Activated naive CD4-positive, alpha-beta T cell (primary cell): ENCODE measurements at regions not wholly inside any gene's neighbourhood (a gene's known extent, or its start where the extent isn't known, plus 50 kb on each side); places are given as distances from the start of the nearest gene placed in this dataset.
"Not testable (repeated sequence)": the region's sequence is repeated elsewhere in the genome, so short reads cannot be mapped to it uniquely, and the experiment has no call there.

Experiments used
- DNase-seq, 4 experiments: peaks; one replicate each; lab custom pipeline; 2025; lab: John Stamatoyannopoulos, UW

DNA sequence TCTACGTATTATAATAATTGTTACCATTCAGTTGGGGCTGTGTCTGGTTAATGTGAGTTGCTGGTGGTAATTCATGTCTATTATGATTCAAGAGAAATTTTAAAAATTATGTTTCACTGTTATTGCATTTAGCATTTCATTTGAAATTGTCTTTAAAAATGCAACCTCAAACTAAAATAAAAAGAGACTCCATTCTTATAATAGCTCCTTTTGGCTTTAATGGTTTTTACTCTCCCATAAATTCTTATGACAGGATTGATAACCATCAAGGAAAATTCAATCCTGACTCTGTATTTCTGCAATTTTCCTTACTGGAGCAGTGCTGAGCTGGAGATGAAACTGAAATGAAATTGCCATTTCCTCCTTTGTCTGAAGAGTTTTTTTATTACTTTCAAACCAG, 262.7 kb downstream of the REEP3 start:
- no peak for DNase-seq

DNA sequence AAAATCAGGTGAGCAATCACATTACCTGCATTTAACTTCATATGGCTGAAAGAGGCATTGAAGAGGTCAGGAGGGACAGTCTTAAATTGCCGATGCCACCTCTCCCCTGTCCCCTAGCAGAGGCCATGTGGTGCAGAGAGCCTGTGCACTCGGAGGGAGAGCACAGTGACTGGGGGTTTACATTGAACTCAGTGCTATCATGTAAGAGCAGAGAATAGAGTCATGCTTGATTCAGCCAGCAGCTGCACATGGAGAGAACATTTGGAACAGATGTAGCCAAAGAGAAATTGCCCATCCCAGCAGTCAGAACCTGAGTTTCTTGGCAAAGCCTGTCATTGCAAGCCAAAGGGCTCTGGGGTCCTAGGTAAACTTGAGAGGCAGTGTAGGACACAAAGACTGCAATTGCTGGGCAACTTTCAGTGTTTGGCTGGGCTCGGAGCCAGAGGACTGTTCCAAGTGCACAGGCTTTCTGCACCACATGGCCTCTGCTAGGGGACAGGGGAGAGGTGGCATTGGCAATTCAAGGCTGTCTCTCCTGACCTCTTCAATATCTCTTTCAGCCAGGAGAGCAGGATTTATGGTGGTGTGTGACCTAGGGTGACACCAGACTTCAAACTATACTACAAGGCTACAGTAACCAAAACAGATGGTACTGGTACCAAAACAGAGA, 267.1 kb downstream of the REEP3 start:
- DNase-seq = no peak

DNA sequence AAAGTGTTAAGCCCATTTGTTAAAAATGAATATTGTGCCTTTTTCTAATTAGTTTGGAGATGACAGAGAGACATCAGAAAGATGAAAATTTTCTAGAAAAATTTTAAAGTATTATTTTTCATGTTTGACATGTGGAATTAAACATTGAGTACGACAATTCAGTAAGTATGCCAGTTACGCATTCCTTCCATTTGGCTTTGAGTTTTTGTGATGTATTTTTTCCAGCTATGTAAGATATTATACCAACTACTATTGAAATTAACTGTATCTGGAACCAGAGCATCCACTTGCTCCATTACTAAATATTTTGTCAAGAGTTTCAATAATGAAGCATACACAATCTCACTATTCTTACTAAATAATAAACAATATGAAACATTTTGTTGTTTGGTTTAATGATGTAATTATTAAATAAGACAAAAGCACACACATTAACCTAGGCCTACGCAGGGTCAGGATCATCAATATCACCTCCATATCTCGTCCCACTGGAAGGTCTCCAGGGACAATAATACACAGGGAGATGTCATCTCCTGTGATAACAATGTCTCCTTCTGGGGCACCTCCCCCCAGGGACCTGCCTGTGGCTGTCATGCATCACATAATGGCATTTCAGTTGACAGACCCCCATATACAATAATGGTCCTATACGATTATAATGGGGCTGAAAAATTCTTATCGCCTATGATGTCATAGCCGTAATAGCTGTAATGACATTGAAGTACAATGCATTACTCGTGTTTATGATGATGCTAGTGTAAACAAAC, 274.1 kb downstream of the REEP3 start:
- DNase-seq = no peak

DNA sequence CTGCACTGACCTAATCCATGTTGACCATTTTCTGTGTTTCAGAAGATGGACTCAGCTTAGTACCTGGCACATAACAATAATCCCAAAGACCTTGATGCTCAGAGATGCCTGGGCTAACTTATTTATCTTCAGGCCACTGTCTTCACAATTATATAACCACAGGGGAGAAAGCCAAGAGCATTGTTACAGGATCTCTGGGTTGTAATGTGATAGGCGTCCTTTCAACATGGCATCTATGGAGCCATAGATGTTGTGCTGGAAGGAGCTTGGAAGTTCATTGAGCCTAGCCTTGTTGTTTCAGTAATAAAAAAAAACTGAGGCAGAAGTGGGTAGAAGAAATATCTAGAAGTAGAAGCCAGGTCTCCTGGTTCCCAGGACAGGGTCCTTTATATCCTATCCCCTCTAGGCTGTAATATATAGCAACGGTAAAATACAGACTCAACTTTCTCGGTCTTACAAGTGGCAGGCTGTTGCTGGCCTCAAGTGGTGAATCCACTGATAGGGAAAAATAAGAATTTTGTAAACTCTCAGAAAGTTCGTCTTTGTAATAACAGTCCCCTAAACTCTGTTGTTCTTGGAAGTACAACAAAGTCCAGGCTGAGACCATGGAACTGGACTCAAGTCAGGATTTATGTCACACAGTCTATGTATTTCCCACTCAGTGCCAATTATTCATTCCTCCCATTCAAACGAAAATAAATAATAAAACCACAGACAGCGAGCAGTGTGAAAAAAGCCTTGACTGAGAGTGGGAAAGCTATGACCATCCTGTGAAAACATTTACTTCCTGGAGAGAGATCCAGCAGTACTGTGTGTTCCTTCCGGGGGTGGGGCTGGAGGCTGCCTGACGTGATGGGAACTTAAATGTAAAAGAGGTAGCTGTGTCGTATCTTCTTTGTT, 277.6 kb downstream of the REEP3 start:
- no peak for DNase-seq

DNA sequence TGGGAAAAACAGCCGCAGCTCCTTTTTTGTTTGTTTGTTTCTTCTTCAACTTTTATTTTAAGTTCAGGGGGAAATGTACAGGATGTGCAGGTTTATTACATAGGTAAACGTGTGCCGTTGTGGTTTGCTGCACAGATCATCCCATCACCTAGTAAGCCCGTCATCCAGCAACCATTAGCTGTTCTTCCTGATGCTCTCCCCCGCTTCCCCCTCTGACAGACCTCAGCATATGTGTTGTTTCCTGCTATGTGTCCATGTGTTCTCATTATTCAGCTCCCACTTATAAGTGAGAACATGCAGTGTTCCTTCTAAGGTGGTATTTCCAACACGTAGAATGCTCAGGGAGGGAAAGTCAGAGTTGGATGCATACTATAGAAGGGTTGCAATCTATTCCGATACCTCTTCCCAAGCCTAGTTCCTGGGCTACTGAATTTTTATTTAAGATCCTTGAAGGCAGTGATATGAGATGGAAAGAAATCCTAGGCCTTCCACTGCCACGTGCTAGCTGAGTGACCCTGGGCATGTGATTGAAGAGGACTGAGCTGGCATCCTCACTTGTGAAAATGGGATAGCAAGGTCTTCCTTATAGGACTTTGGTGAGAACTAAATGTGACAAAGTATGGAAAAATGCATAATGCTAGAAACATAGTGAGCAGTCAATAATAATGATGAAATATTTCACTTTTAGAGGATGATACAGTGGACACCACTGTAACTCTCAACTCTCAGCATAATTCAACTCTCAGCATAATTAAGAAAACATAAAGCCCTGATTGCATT, 278.5 kb downstream of the REEP3 start:
- no peak for DNase-seq

DNA sequence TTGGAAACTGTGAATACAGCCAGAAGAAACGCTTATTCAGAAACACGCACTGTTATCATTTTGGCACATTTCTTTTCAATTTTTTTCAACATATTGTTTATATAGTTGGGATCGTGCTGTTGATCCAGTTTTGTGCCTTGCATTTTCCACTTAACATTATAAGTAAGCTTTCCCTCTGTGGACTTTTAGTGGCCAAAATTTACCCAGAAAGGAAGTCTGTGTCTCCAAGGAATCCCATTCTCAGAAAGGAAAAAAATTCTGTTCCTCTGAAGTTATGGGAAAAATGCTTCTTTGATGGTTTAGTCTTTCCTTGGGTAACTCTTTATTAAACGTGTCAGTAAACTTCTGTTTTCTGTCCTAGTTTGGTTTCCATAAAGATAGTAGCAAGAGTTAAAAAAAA, 280.0 kb downstream of the REEP3 start:
- DNase-seq = no peak

DNA sequence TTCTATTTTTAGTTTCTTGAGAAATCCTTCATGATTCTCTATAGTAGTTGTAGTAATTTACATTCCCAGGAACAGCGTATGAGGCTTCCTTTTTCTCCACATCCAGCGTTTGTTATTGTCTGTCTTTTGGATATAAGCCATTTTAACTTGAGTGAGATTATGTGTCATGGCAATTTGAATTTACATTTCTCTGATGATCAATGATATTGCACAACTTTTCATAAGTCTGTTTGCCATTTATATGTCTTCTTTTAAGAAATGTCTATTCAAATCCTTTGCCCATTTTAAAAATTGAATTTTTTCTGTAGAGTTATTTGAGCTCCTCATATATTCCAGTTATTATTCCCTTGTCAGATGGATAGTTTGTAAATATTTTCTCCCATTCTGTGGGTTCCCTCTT, 285.1 kb downstream of the REEP3 start:
- no peak for DNase-seq

DNA sequence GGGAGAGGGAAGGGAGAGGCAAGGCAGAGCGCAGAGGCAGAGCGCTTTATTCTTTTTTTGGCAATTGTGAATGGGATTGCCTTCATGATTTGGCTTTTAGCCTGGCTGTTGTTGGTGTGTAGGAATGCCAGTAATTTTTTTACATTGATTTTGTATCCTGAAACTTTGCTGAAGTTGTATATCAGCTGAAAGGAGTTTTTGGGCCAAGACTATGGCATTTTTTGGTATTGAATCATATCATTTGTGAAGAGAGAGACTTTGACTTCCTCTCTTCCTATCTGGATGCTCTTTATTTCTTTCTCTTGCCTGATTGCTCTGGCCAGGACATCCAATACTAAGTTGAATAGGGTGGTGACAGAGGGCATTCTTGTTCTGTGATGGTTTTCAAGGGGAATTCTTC, 291.3 kb downstream of the REEP3 start:
- no peak for DNase-seq

DNA sequence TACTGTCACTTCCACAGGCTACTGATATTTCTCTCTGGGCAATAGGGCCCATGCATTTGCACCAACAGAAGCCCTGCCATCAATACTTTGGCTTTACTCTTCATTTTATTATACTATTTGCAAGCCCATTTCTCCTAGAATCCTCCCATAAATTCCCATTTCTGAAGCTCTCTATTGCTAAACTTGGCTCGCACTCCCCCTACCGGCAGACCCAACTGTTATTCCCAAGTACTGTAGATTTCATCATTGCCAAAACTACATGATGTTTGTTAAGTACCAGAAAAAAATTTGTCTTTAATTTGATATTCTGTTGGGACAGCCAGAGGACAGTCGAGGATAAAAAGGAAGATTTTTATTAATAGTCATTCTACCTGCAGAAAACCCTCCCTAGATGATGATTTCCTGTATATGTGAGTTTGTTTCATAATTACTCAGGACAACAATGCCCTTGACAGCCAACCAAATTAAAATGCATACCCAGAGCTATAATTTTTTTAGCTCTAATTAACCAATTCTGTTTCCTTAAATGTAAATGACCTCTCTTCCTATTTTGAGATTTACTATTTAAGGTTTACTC, 298.6 kb downstream of the REEP3 start:
- DNase-seq = no peak

DNA sequence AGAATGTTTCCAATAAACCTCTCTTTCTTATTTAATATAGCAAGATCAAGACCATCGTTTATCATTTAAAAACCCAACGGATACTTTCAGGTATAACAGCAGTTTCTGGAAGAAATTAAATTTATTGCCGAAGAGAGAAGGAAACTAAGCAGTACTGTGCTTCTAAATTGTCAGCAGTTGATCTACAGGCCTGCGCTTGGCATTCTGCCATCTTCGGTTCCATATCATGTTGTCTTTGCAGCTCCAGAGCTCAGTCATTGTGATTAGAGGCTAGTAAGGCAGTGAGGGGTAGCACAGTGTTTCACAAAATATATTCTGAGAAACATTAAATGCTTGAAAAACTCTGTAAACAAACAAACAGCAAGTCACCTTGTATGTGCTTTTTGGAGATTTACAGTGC, 301.3 kb downstream of the REEP3 start:
- DNase-seq = no peak

DNA sequence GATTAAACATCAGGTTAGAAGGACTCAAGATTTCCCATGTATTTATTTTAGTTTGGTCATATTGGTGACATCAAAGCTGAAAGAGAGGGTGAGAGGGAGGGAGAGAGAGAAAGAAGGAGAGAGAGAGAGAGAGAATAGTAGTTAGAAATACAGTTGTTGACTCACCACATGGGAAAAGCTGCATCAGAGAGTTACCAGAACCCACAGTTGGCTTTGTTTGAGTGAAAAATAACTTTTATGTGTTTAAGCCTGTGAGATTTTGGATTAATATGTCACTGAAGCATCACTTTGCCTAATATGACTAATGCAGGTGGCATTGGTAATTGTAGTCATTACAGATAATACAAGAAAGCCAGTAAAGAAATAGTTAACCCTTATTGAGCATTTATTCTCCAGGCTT, 303.9 kb downstream of the REEP3 start:
- no peak for DNase-seq

DNA sequence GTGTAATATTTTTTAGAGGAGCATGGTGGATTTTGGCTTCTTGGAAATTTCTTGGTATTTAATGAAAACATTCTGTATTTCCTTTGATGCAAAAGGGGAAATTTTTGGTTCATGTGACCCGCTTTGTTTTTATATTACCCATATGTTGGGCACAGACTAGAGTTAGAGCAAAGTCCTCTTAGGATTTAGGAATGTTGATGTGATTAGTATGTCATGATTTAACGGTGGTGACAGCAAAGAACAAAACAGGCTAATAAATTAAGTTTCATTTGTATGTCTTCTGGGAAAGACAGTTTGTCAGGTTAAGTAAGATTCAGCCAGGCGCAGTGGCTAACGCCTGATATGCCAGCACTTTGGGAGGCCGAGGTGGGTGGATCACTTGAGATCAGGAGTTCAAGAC, 304.6 kb downstream of the REEP3 start:
- no peak for DNase-seq

DNA sequence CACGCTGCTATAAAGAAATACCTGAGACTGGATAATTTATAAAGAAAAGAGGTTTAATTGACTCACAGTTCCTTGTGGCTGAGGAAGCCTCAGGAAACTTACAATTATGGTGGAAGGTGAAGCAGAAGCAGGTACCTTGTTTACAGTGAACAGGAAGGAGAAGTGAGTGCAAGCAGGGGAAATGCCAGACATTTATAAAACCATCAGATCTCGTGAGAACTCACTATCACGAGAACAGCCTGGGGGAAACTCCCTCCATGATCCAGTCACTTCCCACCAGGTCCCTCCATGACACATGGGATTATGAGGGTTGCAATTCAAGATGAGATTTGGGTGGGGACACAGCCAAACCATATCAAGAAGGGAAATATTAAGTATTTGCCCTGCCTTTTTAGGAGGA, 305.8 kb downstream of the REEP3 start:
- DNase-seq = not testable (repeated sequence)

DNA sequence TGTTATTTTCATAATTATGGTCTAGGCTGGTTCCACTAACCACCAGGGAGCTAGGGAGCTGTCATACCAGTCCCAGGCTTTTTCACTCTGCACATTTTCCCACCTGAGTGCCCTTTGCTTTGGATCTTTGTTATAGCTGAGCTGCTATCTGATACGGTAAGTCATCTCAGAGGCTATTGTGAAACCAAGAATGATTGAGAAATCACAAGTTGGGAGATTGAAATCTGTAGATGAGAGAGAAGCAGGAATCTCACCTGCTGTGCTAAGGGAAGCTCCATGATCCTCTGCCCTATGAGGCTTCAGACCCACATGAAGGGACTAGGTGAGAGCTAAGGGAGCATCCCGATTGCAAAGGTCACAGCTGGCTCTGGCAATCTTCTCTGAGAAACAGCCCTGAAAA, 307.8 kb downstream of the REEP3 start:
- DNase-seq = no peak

DNA sequence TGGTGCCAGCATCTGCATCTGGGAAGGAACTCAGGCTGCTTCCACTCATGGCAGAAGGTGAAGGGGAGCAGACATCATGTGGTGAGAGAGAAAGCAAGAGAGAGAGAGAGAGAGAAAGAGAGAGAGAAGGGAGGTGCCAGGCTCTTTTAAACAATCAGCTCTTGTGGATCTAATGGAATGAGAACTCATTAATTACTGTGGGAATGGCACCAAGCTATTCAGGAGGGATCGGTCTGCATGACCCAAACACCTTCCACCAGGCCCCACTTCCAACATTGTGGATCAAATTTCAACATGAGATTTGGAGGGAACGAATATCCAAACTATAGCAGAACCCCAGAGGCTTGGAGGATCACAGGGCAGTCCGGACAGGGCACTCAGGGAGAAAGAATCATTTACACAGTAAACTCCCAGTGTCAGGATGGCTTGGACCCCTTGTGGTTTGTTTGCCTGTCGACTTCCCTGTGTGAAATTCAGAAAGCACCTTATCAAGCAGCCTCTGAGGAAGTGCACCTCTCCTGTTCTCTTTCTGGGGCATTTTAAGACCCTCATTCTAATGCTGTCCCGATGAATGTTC, 308.5 kb downstream of the REEP3 start:
- DNase-seq = no peak

DNA sequence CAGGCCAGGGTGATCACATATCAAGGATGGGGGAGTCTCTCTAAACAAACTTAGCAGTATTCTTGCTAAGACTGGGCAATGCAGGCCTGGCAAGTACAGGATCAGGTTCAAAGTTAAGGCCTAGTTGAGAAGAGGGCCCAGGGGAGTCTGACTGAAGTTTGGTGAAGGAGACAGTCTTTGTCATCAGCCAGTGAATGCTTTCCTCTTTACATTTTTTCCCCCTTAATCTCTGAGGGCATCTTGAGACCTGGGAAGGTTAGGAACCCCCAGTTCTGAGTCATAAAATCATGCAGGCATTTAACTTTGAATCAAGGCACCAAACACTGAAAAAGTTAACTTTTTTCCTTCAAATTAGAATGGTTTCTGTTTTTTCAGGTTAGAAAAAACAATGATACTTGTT, 311.5 kb downstream of the REEP3 start:
- no peak for DNase-seq

DNA sequence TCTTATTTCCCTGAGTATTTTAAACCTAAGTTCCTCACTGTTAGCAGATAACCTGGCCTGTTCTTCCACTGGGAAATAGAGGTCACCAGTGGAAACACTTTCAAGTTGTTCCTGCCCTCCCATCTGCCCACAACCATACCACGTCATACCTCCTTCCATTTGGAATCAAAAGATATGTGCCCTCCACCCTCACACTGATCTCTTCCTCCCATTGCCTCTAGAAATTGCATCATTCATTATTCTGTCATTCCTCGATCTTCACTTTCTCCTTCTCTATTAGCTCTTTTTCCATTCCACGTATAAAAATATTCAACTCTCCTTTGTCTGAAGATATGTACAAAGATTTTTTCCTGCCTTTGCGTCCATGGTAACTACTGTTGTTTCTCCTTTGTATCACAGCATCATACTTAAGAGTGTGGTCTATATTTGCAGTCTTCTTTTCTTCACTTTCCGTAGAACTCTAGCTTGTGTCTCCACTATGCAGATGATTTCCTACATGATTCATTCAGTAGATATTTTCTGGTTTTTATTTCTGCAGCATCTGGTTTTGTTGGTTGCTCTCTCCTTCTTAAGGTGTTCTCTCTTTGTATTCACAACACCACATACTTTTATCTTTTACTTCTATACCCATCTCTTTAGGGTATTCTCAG, 312.3 kb downstream of the REEP3 start:
- DNase-seq = no peak

DNA sequence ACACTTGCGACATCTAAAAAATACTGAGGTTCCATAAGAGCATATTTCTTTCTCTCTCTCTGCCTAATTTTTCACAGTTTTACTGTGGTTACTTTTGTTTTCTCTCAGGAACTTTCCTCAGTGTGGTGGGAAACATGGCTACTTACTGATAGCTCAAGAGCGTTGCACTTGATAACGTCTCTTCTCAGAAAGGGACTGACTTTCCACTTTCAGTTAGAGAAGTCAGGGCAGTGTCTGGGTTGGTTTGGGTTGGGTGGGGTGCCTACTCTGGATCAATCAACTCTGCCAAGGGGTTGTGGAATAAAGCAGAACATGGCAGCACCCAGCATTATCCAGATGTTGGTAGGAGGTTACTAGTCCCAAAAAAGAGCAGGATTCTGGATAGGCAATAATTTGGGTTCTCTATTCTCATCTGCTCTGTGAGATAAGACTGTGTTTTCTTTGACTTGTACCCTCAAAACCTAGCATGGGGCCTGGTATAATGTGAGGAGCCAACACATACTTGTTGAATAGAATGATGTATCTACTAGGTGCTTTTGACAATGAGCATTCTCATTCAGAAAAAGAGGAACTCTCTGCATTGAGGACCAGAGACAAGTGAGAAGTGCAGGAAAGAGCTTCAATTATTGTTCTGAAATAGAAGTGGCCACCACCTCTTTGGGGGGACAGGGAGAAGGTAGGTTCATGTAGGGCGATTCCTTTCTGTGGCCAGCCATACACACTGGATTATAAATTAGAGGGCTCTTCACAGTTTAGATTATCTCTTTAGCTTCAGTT, 315.7 kb downstream of the REEP3 start:
- DNase-seq = no peak

DNA sequence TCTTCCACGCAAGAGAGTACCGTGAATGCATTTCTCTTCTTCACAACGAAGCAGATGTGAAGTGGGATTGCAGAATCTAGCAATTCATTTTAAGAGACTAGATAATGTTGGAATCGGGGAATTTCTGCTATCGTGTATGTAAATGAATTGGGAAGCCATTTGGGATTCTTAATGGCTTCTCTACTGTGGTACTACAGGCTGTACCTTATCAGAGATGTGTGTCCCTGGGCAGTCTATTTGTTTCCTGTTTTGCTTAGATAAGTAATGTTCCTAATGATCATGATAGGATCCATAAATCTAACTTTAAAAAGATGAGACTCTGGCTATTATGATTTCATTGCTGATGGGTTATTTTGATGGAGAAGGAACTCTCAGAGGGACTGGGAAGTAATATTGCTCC, 320.6 kb downstream of the REEP3 start:
- DNase-seq = no peak

DNA sequence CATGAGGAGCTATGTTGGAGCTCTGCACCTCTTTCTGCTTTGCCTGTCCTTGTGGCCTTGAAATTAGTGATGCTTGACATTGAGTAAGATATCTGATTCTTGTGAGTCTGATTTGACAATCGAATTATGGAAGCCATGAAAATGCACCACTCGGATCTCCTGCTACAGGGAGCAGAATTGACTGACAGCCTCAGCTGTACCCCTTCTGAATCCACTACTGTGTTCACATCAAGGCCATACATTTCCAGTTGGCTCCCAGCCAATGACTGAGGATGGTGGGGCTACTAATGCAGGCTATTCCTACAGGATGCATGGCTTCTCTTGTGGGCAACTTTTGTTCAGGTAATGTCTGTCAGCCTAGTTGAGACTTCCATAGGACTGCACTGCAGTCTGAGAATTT, 321.9 kb downstream of the REEP3 start:
- no peak for DNase-seq
